GM19239 (cell line): ENCODE measurements at regions not wholly inside any gene's neighbourhood (a gene's known extent, or its start where the extent isn't known, plus 50 kb on each side); places are given as distances from the start of the nearest gene placed in this dataset.

Experiments
- DNase-seq: peaks from one replicate; pipeline ENCODE4 v3.0.0; 2011; ENCODE audit warnings: low spot score; ENCODE audit not compliant: insufficient read length
- FAIRE-seq: peaks from 2 replicates; lab custom pipeline; 2011; peaks lifted over from hg19 to GRCh38; lab: Jason Lieb, UNC

DNA sequence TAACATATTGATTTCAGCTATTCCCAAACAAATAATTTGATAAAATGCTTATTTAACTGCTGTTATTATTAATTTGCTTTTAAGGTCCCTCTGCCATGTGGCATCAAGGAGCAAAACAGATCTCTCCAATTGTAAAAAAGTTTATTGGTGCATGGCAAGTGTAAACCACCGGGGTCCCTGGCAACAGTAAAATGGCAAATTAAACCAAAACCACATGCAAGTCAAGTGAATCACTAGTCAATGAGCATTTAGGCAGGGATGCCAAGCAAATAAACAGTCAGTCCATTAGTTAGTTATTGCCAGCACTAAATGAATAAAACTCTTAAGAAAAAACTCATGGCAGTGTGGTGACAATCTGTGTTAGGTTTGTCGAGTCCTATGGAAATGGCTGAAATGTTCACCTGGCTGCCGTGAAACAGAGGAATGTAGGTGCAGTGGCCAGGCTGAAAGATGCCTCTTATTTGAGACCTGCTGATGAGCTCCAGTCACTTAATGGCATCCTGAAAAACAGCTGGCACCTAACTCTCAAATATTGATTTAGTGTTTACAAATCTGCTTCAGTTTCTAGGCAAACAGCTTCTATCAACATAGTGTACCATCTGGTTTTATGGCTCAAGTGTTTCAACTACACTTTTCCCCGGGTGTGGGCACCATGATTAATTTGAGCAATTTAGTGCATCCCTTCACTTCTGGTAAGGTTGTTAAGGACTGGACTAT, 296.5 kb upstream of the ITGA1 start:
- DNase-seq (no peak), FAIRE-seq (no peak)

DNA sequence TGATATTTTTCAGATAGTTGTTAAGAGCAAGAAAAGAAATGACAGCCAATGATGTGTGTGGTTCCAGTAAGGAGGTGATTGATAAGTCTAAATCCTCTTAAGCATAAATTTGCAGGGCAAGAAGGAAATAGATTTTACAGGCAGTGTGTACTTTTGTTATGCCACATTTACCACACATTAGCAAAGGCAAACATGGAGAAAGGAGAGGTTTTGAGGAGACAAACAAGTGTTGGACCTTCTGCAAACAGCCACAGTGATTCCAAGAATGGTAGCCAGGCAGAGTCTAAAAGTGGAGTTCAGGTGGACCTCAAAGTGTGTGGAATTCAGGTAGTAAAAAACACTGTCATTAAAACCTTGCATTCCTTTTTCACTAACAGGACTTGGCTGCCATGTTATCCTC, 295.9 kb upstream of the ITGA1 start:
- no peak for DNase-seq
- FAIRE-seq: no peak

DNA sequence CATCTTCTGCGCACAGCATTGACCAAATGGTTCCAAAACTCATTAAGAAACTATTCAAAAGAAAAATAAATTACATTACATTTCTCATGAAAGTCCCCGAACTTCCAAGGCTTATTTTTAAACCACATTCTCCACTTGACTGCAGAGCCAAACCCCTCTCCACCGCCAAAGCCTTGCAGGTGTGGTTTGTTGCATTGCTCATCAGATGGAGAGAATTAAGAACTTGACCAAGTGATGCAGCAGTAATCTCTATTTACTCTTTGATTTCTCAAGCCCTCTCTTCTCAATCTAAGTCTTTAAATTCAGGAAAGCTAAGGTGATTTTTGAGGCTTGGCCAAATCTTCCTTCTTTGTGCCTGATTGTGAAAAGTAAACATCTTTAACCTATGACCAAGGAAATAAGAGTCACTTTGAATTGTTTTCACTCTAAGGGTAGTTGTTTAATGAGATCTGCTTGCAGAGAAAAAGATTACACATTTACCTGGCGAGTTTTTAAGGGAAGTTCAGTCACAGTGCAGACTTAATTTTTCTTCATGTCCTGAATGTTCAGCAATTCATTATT, 290.5 kb upstream of the ITGA1 start:
- FAIRE-seq: no peak

DNA sequence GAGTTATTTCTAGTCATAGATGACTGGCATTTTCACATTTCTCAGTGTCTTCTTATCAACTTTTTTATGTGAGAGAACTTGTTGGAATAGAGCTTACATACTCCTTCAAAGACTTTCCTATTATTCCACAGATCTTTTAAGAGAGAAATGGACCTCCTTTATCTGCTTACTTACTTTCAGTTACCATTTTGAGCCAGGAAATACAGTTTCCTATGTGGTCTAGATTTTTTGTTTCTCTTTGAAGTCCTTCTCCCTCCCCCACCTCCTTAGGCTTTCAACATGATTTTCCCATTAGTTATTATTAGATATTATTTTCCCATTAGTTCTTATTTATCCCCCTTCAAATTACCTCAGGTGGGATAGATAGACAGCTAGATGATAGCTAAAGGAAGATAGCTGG, 289.1 kb upstream of the ITGA1 start:
- DNase-seq (no peak), FAIRE-seq (no peak)

More for the DNA sequence above, 290.5 kb upstream of the ITGA1 start:
- DNase-seq: no peak

DNA sequence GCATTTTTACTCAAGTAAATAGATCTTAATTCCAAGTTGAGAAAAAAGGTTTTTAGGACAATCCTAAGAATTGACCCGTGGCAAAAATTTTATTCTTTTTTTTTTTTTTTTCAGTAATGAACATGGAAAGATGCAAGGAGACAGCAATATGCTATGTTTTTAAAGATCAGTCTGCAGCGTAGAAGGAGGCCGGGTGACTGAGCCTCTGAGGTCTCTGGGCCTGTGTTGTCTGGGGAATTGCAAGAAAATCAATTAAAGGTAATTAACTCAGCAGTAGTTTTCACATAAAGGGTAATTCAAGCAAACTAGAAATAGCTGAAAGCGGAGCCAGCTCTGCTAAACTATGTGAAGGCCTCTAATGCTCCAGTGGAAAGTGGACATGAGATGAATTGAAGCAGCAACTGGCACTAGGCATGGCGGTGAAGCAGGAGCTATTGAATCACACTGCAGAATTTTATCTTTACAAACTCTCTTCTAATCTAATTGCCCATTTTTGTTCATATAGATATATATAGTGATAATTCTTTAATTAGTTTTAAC, 285.2 kb upstream of the ITGA1 start:
- DNase-seq (no peak), FAIRE-seq (no peak)

DNA sequence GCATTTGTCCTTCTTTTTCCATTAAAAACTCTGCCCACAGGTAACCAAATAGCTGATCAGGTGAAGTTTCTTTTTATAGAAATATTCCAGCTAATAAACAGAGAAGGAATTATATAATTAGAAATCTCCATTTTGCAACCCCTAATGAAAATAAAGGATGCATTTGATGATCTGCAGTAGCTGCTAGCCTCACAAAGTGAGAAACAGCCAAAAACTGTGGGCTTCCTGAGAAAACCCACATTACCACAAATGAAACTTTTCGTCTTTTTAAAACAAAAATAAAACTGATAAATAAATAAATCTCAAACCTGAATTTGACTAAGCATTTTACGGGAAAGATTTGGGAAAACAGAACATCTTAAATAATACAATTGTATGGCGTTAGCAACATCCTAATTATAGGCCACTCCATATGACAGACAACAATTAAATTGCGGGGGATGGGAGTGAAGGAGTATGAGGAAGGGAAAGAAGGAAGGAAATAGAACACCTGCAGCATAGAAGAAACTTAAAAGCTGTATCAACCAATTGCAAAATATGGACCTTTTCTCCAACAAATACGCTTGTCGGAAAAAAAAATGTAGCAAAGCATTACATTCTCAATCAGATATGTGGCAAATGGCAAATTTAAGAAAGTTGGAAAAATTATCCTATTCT, 283.0 kb upstream of the ITGA1 start:
- FAIRE-seq: no peak

DNA sequence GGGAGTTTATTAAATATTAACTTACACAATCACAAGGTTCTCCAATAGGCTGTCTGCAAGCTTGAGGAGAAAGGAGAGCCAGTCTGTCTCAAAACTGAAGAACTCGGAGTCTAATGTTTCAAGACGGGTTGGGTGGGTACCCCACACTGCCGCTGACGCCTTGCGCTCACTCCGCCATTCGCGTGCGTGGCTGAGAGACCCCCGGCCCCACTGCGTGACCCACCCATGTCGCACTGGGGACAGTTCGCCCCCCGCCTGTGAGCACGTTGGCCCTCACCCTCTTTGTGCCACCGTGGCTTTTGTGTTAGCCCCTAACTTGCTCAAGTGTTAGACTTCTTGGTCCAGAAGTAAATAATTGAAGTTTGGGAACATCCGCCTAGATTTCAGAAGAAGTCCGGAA, 270.0 kb upstream of the ITGA1 start:
- FAIRE-seq (no peak), DNase-seq (no peak)

More for the DNA sequence above, 283.0 kb upstream of the ITGA1 start:
- DNase-seq: no peak

DNA sequence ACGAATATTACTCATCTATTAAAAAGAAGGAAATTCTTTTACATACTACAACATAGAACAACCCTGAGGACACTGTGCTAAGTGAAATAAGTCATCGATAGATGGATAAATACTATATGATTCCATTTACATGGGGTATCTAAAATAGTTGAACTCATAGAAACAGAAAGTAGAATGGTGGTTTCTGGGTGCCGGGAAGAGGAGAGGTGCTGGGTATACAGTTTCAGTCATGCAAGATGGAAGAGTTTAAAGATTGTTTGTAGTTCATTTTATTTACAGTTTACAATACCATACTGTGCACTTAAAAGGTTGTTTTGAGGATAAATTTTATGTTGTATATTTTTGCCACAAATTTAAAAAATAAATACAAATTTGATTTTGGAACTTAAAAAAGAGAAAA, 267.5 kb upstream of the ITGA1 start:
- FAIRE-seq: no peak
- DNase-seq: no peak

DNA sequence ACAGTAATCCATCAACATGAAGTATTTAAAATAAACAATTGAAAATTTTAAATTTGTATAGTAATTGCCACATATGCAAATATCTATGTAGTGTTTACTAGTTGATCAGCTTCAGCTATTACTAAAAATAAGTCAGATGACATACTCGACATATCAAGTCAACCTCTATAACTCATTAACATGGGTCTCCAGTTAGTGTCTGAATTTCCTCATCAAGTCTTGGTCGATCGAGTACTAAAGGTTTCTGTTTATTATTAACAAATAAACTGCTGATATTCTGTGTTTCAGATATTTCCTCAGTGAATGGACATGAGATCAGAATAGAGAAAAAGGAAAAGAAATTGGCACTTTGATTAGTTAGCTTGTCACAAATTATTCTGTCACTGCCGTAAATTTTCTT, 266.5 kb upstream of the ITGA1 start:
- no peak for DNase-seq

DNA sequence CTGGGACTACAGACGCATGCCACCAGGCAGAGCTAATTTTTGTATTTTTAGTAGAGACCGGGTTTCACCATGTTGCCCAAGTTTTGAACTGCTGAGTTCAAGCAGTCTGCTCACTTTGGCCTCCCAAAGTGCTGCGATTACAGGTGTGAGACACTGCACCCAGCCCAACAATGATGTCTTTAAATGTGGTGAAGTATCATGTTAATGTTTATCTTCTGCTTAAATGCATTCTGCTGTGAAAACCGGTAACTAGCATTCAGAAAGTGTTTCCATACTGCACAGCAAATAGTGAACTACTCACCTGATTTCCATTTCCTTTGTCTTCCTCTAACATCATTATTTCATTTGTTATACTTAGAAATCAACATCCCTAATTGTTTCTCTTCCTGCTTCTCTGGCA, 264.0 kb upstream of the ITGA1 start:
- FAIRE-seq (no peak), DNase-seq (no peak)

More for the DNA sequence above, 266.5 kb upstream of the ITGA1 start:
- no peak for FAIRE-seq

DNA sequence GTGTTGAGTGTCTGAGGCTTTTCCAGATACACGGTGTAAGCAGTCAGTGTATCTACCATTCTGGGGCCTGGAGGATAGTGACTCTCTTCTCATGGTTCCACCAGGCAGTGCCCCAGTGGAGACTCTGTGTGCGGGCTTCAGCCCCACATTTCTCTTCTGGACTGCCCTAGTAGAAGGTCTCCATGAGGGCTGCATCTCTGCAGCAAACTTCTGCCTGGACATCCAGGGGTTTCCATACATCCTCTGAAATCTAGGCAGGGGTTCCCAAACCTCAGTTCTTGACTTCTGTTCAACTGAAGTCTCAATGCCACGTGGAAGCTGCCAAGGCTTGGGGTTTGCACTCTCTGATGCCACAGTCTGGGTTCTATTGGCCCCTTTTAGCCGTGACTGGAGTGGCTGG, 256.6 kb upstream of the ITGA1 start:
- DNase-seq: no peak
- FAIRE-seq: no peak

DNA sequence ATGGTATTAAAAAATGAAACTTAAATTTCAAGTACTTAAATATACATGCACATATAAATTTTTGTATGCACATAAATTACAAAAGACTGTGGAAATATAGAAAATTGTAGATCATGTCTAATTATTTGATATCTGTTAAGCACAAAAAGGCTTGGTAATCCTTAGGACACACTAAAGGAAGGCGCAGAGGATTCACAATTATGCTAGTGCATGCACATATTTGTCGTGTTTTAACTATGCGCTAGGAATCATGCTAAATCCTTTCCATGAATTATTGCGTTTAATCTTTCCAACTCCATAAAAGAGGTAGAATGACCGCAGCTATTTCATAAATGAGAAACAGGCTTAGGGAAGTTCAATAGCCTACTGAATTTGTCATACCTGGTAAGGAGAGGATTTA, 244.1 kb upstream of the ITGA1 start:
- DNase-seq: no peak
- no peak for FAIRE-seq

DNA sequence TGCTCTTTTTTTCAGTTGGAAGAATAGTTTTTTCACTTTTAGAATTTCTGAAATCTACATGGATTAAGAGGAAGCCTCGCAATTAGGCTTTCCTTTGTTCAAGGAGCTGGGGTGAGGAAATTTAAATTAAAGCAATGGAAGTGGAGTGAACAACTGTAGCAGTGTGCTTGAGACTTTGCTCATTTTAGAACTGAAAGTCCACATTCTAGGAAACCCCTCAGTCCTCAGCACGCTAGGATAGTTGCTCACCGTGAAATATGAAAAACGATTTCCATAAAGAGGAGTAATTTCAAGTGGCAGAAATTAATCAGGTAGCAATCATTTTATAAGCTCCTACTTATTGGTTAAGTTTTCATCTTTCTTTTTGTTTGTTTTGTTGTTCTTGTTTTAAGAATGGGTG, 243.0 kb upstream of the ITGA1 start:
- FAIRE-seq (no peak), DNase-seq (no peak)

DNA sequence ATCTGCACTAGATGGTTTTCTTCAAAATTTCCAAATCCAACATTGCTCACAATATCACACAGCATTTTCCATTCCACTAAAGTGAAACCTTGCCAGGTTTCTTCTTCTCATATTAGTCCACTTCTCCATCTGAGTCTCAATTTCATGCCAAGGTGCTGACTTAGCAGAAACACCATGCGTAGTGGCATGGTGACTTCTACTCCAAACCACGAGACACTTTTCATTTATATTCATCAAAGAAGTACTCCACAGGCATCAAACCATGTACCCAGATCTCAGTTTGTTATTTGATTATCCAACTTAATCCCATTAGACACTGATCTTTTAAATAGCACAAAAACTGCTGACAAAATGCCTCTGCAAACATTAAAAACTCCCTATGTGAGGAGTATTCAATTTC, 233.4 kb upstream of the ITGA1 start:
- FAIRE-seq (no peak), DNase-seq (no peak)

DNA sequence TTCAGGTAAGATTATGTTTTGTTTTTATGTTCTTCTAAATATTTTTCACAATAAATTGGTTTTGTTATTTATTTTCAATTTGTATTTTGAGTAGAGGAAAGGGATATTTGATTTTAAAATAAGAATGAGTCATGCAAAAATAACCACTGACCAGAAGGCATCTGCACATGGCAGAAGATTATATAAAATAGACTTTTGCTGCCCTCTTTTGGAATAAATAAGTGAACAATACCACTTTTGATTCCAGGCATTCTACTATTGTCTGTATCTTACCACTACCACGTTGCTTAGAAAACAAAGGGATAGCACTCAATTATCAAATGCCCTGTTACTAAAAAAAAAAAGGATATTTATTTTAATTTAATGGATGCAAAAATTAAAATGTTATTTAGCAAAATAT, 227.3 kb upstream of the ITGA1 start:
- no peak for DNase-seq
- no peak for FAIRE-seq

DNA sequence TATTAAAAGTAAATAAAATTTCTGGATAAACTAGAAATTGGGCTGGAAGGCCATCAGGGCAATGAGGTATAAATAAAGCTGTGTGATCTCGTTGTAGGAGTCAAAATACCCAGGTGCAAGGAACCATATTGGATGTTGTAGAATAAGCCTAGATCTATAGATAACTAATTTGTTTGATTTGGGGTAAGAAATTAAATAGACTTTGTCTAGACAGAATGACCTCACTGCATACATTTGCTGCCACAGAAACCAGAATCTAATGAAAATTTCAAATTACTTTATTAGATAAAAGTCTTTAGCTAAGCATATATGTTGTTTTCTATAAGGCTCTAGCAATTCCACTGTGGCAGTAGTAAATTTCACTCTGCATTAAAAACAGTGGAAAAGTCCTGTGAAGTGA, 225.2 kb upstream of the ITGA1 start:
- FAIRE-seq: no peak

DNA sequence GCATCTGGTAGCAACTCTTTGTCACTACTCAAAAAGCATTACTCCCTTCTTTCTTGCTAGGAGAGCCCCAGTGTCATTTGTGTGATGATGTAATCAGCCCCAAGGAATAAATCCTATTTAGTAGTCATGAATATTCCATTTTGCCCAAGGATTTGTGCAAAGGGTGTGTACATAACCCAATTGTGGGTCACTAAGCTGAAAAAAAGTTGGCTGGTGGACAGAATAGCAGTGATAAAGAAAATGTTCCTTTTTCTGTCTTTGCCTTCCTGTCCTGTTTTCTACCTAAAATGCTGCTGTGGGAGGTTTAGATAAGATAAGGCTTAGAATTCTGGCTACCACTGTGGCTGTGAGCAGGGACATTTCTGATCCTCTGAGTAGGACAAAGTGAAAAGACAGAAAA, 223.1 kb upstream of the ITGA1 start:
- no peak for FAIRE-seq
- DNase-seq: no peak

More for the DNA sequence above, 225.2 kb upstream of the ITGA1 start:
- no peak for DNase-seq

DNA sequence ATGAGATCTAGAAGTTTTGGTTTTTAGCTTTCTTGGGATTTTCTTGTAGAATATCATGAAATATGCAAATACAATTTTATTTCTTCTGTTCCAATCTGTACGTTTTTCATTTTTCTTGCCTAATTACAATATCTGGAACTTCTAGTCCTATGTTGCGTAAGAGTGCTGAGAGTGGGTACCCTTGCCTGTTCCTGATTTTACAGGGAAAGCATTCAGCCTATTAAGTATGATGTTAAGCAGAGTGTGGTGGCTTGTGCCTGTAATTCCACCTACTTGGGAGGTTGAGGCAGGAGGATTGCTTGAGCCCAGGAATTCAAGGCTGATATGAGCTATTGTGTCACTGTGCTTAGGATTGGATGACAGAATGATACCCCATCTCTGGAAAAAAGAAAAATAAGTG, 210.2 kb upstream of the ITGA1 start:
- FAIRE-seq (no peak), DNase-seq (no peak)

DNA sequence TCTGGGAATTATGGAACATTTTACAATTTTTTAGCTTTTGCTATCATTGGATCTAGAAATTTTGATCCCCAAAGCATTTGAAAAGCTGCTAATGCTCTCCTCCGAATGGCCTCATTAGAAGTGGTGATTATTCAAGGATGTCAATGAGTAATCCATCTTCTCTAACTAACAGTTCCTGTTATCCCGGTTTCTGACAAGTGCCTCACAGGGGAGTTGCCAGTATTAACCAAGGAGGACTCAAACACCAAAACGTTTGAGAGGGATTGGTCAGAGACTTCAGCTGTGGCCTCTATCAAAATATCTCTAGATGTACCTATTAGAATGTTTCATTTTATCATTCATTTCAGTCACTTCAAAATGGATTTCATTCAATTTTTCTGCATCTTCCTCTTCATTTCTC, 208.3 kb upstream of the ITGA1 start:
- FAIRE-seq (no peak), DNase-seq (no peak)

DNA sequence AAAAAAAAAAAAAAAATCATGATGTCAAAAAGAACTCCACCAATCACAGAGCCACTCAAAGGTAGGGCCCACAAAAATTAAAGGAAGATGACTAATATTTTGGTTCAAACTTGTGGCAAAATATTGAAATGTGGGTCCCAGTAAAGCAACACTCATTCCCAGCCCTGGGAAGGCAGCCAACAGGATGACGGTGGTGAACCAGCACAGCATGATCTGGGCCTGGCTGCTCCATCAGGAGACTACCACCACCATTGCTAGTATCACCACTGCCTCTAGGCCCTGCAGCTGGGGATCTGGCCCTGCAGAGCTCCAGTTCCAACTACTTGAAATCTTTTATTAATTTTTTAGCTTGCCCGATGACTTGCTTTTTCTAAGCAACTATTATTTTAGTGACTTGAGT, 206.8 kb upstream of the ITGA1 start:
- FAIRE-seq (no peak), DNase-seq (no peak)

DNA sequence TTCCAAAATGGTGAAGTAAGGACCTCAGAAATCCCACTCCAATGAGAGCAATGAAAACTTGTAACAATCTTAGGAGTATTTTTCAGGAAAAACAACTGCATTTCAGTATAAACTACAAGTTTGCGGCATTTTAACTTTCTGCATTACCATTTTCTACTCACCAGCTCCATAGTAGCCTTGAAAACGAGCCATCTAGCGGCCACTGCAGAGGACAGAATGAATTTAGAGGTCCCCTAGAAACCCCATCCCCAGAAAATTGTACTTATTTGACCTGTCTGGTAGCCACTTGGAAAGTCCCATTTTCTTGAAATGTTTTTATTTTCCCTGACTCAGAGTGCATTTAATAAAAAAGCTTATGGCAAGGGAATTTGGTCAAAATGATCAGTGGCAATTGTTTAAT, 205.4 kb upstream of the ITGA1 start:
- FAIRE-seq (no peak), DNase-seq (no peak)

DNA sequence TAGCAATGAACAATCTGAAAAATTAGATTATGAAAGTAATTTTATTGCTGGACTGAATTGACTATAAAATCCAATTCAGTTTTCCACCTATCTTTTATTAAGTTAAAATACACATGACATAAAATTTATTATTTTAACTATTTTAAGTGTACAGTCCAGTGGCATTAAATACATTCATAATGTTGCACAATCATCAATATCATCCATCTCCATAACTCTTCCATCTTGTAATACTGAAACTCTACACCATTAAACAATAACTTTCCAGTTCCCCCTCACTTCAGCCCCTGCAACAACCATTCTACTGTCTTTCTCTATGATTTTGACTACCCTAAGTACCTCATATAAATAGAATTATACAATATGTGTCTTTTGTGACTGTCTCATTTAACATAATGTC, 200.6 kb upstream of the ITGA1 start:
- FAIRE-seq (no peak), DNase-seq (no peak)
